ENCODE measurements at regions not wholly inside any gene's neighbourhood (a gene's known extent, or its start where the extent isn't known, plus 50 kb on each side); places are given as distances from the start of the nearest gene placed in this dataset.

DNA sequence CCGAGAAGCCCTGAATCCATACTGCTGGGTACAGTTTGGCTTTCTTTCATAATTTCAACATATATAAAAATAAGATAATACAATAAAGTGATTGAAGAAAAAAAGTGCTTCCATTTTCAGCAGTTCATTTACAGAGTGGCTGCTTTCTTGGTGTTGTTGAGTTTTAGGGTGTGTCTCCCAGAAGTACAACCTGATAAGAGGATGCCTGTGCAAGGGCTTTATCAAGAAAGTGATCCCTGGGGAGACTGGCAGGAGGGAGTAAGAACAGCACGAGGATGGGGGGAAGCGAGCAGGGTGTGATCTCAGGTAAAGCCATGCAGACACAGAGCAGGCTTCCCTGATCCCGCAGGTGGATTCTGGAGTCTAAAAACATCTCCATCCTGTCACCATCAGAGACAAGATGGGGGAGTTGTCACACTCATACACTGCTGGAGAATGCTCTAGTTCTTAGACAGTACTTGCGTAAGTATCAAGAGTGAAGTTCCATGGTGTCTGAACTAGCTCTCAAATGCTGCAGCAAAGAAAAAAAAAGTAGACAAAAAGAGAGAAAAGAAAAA is 395.9 kb downstream of the CDH26 start:
- TF ChIP-seq, protein P1, sequence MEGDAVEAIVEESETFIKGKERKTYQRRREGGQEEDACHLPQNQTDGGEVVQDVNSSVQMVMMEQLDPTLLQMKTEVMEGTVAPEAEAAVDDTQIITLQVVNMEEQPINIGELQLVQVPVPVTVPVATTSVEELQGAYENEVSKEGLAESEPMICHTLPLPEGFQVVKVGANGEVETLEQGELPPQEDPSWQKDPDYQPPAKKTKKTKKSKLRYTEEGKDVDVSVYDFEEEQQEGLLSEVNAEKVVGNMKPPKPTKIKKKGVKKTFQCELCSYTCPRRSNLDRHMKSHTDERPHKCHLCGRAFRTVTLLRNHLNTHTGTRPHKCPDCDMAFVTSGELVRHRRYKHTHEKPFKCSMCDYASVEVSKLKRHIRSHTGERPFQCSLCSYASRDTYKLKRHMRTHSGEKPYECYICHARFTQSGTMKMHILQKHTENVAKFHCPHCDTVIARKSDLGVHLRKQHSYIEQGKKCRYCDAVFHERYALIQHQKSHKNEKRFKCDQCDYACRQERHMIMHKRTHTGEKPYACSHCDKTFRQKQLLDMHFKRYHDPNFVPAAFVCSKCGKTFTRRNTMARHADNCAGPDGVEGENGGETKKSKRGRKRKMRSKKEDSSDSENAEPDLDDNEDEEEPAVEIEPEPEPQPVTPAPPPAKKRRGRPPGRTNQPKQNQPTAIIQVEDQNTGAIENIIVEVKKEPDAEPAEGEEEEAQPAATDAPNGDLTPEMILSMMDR (IDR thresholded peaks at IDR 0.05; ENCODE audit: control insufficient read depth, insufficient read depth, low read depth, low read length, missing control alignments): no peak
- H3K4me3 ChIP-seq (ENCODE audit: control insufficient read depth, low read depth, low read length): no peak overlapping the region
- DNase-seq (ENCODE audit: low read depth): no peak

GRCh38 chr20:60358101-60358500 is 399.9 kb downstream of the CDH26 start:
- DNase-seq (ENCODE audit: low read depth): no peak
- TF ChIP-seq, protein P1 (IDR thresholded peaks at IDR 0.05; ENCODE audit: control insufficient read depth, insufficient read depth, low read depth, low read length, missing control alignments): no peak
- H3K4me3 ChIP-seq (ENCODE audit: control insufficient read depth, low read depth, low read length): no peak overlapping the region

DNA sequence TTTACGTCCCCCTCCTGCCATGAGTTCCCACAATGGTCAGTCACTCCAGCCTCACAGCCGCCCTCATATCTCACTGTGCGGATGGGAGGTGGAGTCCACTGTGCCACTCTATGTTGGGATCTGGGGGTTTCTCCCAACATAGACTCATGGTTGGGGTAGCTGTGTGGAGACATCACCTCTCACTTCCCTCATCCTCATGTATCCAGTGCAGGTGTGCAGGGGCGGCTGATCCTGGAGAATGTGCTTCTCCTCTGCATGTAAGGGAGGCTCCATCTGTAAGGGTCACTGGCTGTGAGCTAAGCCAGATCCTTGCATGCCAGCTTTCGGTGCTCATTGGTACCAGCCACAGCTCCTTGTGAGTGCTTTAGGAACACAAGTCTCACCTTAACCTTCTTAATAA is 400.8 kb downstream of the CDH26 start:
- TF ChIP-seq, protein P1 (IDR thresholded peaks at IDR 0.05; ENCODE audit: control insufficient read depth, insufficient read depth, low read depth, low read length, missing control alignments): no peak
- no peak for DNase-seq (ENCODE audit: low read depth)
- H3K4me3 ChIP-seq (ENCODE audit: control insufficient read depth, low read depth, low read length): no peak overlapping the region

DNA sequence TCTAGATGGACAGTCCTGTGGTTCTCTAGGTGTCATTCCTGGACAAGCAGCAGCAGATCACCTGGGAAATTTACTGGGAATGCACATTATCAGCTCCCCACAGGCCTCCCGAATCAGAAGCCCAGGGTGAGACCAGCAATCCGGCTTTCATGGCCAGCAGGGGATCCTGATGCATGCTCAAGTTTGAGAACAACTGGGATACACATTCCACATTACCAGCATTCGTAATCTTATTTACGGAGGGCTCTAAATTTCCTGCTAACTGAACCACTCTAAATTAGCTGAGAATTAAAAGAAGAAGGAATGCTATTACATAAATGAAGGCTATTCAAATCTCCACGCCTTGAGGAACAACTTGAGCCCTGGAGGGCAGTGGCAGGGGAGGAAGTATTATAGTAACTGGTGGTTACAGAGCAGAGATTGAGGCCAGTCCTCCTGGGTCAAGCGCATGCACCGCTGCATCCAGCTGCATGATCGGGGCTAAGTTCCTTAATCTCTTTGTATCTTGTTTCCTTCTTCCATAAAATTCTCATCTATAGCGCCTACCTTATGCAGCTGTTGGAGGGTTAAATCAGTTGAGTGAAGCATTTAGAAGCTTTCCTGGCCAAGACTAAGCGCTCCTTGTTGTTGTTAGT is 403.7 kb downstream of the CDH26 start:
- DNase-seq (ENCODE audit: low read depth): no peak
- TF ChIP-seq, protein P1 (IDR thresholded peaks at IDR 0.05; ENCODE audit: control insufficient read depth, insufficient read depth, low read depth, low read length, missing control alignments): no peak
- H3K4me3 ChIP-seq (ENCODE audit: control insufficient read depth, low read depth, low read length): no peak overlapping the region

GRCh38 chr20:60362531-60362930 is 404.3 kb downstream of the CDH26 start:
- no peak for DNase-seq (ENCODE audit: low read depth)
- TF ChIP-seq, protein P1 (IDR thresholded peaks at IDR 0.05; ENCODE audit: control insufficient read depth, insufficient read depth, low read depth, low read length, missing control alignments): no peak

DNA sequence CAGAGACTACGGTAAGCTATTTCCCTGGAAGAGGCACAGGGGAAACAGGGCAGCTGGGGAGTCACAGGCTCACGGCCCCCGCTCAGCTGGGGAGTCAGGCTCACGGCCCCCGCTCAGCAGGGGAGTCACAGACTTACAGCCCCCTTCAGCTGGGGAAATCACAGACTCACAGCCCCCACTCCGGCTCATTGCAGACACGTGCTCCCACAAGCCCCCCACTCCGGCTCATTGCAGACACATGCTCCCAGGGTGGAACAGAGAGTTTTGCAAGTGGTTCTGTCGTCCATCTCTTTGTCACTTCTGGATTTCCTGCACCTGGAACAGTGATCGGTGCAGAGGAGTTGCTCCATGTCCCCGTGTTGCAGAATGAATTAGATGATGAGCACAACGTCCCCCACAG is 405.5 kb downstream of the CDH26 start:
- no peak overlapping the region for H3K4me3 ChIP-seq (ENCODE audit: control insufficient read depth, low read depth, low read length)
- DNase-seq (ENCODE audit: low read depth): no peak
- TF ChIP-seq, protein P1 (IDR thresholded peaks at IDR 0.05; ENCODE audit: control insufficient read depth, insufficient read depth, low read depth, low read length, missing control alignments): no peak

More at GRCh38 chr20:60362531-60362930, 404.3 kb downstream of the CDH26 start:
- no peak overlapping the region for H3K4me3 ChIP-seq (ENCODE audit: control insufficient read depth, low read depth, low read length)
